Body of pancreas (tissue), 4 donors: ENCODE measurements at regions not wholly inside any gene's neighbourhood (a gene's known extent, or its start where the extent isn't known, plus 50 kb on each side); places are given as distances from the start of the nearest gene placed in this dataset.

Experiments
- ATAC-seq: fragments of 150-250 bp; one replicate; pipeline ENCODE4 v1.9.1; 2016
- DNase-seq, 4 donors: peaks; one replicate each; pipeline ENCODE4 v3.0.0-alpha.2; 2019
- H3K27ac ChIP-seq, 4 donors: fragments of 200-600 bp; sonication (generic); 1 replicate in 3 of 4; 2 replicates in 1 of 4; pipeline versions ENCODE4 v1.5.1 to v1.6.1; 2016 to 2019; ENCODE audit warnings: mild to moderate bottlenecking in 1 of 4, mixed read lengths in 1 of 4, moderate library complexity in 1 of 4
- H3K27me3 ChIP-seq, 2 donors: fragments of 200-600 bp; sonication (generic); one replicate each; pipeline ENCODE4 v1.6.0; 2016; ENCODE audit warnings: mild to moderate bottlenecking in 1 of 2
- H3K36me3 ChIP-seq, 2 donors: fragments of 200-600 bp; sonication (generic); replicated peaks in 1 of 2; 2 replicates each; pipeline ENCODE4 v1.5.1; 2016; ENCODE audit warnings: low read depth in 2 of 2; ENCODE audit not compliant: insufficient read depth in 1 of 2
- H3K4me1 ChIP-seq: fragments of 200-600 bp; sonication (generic); one replicate; pipeline ENCODE4 v1.6.0; 2016
- H3K4me3 ChIP-seq, 2 donors: fragments of 200-600 bp; sonication (generic); 1 replicate in 1 of 2; 2 replicates in 1 of 2; pipeline ENCODE4 v1.5.1; 2016 to 2019
- H3K9me3 ChIP-seq, 3 donors: fragments of 200-600 bp; sonication (generic); 1 replicate in 2 of 3; 2 replicates in 1 of 3; pipeline ENCODE4 v1.5.1; 2016
- POLR2A ChIP-seq, 3 donors: fragments of 450-650 bp; IDR thresholded peaks; one replicate each; pipeline ENCODE4 v1.6.1; 2016; ENCODE audit warnings: antibody characterized with exemption in 3 of 3, mild to moderate bottlenecking in 2 of 3
- whole genome bisulfite sequencing, 2 donors: methylation state at CpG; one replicate each; pipeline ENCODE4 v1.1.5; 2017; 5-methylcytosine and 5-hydroxymethylcytosine counted together
- intact Hi-C: fragments of 100-400 bp; cut with DNase I; formaldehyde crosslinking; loops from one replicate; pipeline ENCODE4 v1.15.1; 2023
- TF ChIP-seq, protein P1 (sequence below), 7 experiments: fragments of 450-650 bp in 4 of 7; fragments of 200-600 bp in 3 of 7; sonication (generic) in 3 of 7; IDR thresholded peaks; one replicate each; pipeline ENCODE4 v1.5.1; 2016 to 2019; ENCODE audit warnings: antibody characterized with exemption in 7 of 7

DNA sequence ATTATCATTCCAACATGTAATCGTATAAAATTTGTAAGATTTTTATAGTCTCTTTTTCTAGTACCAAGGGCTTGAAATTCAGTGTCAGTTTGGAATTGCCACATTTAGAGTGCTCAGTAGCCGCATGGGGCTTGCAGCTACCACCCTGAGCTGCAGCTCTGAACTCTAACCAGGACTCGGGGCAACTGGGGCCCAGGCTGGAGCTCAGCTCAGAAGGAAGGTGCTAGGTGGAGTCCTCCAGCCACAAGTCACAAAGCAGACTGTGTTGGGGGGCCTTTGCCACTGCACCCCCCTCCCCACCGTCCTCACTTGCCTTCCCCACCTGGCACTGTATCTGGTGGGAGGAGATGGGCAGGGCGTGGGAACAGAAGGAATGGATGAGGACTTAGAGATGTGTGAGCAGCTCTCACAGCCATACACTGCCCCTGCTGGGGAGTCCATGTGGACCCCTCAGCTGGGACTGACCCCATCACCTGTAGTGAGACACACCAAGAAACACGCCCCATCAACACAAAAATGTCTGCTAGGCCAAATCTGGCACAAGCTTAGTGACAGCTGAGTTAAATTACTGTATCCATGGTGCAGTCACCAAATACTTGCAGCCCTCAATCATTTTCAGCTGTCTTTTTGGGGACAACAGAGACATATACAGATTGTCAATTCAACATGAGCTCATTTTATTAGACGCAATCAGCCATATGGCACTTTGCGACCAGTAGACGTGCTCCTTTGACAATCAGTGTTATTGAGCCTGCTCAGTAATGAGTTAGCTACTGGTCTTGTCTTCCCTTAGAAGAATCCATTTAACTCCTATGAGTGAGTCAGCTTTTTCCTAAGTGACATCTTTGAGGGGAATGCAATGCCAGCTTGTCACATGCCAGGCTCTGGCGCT lies 241.7 kb upstream of the RAB4A start:
- intact Hi-C loops = no loop called here
- 90 to 96% methylated on average over 10 of the region's 10 CpGs for WGBS, 2 donors

GRCh38 chr1:229029879-229030235 lies 241.1 kb upstream of the RAB4A start:
- Histone ChIP-seq H3K36me3 (no peaks in the 10 kb centered on the region), H3K4me3 (no peak overlapping the region), H3K27me3 (no peaks in the 10 kb centered on the region), H3K27ac (peak overlapping the region in 1 of 4 donors; percentile 35), H3K4me1 (peaks cover 23% of the 10 kb centered on the region), H3K9me3 (no peaks in the 10 kb centered on the region)
- WGBS, 2 donors = 93 to 100% methylated on average over 1 of the region's 1 CpG
- DNase-seq = no peak
- TF ChIP-seq, protein P1, sequence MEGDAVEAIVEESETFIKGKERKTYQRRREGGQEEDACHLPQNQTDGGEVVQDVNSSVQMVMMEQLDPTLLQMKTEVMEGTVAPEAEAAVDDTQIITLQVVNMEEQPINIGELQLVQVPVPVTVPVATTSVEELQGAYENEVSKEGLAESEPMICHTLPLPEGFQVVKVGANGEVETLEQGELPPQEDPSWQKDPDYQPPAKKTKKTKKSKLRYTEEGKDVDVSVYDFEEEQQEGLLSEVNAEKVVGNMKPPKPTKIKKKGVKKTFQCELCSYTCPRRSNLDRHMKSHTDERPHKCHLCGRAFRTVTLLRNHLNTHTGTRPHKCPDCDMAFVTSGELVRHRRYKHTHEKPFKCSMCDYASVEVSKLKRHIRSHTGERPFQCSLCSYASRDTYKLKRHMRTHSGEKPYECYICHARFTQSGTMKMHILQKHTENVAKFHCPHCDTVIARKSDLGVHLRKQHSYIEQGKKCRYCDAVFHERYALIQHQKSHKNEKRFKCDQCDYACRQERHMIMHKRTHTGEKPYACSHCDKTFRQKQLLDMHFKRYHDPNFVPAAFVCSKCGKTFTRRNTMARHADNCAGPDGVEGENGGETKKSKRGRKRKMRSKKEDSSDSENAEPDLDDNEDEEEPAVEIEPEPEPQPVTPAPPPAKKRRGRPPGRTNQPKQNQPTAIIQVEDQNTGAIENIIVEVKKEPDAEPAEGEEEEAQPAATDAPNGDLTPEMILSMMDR (IDR thresholded peaks at IDR 0.05) = no peak
- TF ChIP-seq POLR2A (IDR thresholded peaks at IDR 0.05) = no peak
- intact Hi-C loops = no loop called here
- ATAC-seq = no peak

More for the DNA sequence above, 241.7 kb upstream of the RAB4A start:
- H3K9me3 ChIP-seq = no peaks in the 10 kb centered on the region
- DNase-seq (no peak), ATAC-seq (no peak)
- H3K36me3 ChIP-seq = no peaks in the 10 kb centered on the region
- H3K4me1 ChIP-seq = peaks cover 23% of the 10 kb centered on the region
- no peaks in the 10 kb centered on the region for H3K27me3 ChIP-seq
- TF ChIP-seq POLR2A (IDR thresholded peaks at IDR 0.05) = no peak
- TF ChIP-seq, protein P1 (IDR thresholded peaks at IDR 0.05) = no peak
- no peak overlapping the region for H3K27ac ChIP-seq
- H3K4me3 ChIP-seq = no peak overlapping the region

- Histone ChIP-seq H3K36me3 (no peaks in the 10 kb centered on the region), H3K27ac (peak overlapping the region in 2 of 4 donors; percentile 35 to 56), H3K27me3 (no peaks in the 10 kb centered on the region), H3K4me3 (no peak overlapping the region), H3K4me1 (peaks cover 23% of the 10 kb centered on the region), H3K9me3 (no peaks in the 10 kb centered on the region)
- TF ChIP-seq, protein P1 (IDR thresholded peaks at IDR 0.05) = no peak
- TF ChIP-seq POLR2A (IDR thresholded peaks at IDR 0.05) = no peak
- intact Hi-C loops = no loop called here
- peak; percentile 50 to 86 (median 79) for DNase-seq
- 47 to 65% methylated on average over 3 of the region's 3 CpGs for WGBS, 2 donors
- peak; percentile 89 for ATAC-seq
These were observed 240.3 kb upstream of the RAB4A start for GRCh38 chr1:229030630-229031029.

DNA sequence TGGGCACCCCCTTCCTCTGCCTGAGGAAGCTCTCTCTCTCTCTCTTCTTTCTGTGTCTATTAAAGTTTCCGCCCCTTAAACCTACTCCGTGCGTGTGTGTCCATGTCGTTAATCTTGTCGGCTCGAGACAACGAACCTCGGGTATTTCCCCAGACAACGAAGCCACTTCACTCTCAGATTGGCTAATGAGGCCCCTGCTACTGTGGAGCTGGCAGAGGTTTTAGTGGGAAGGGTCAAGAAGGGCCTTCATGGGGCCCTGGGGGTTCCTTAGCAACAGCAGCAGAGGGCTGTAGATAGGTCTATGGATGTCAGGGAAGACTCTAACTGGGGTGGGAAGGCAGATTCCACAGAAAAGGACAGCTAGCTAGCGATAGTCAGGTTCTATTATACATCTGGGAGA lies 239.8 kb upstream of the RAB4A start:
- Histone ChIP-seq H3K27ac (peak overlapping the region in 2 of 4 donors; percentile 11 to 56), H3K4me3 (no peak overlapping the region), H3K9me3 (no peaks in the 10 kb centered on the region), H3K4me1 (peaks cover 23% of the 10 kb centered on the region), H3K36me3 (no peaks in the 10 kb centered on the region), H3K27me3 (no peaks in the 10 kb centered on the region)
- WGBS, 2 donors = 81 to 82% methylated on average over 10 of the region's 10 CpGs
- no peak for DNase-seq
- no peak for ATAC-seq
- TF ChIP-seq, protein P1 (IDR thresholded peaks at IDR 0.05) = no peak
- TF ChIP-seq POLR2A (IDR thresholded peaks at IDR 0.05) = no peak
- intact Hi-C loops = no loop called here
